HEK293T (cell line): ENCODE measurements at regions not wholly inside any gene's neighbourhood (a gene's known extent, or its start where the extent isn't known, plus 50 kb on each side); places are given as distances from the start of the nearest gene placed in this dataset.

ENCODE experiments used
- BHLHE40 ChIP-seq: fragments of 450-650 bp; IDR thresholded peaks from 2 replicates; pipeline ENCODE4 v1.6.1; 2016; ENCODE audit warnings: mild to moderate bottlenecking, moderate library complexity, borderline replicate concordance
- ELF4 ChIP-seq: fragments of 450-650 bp; IDR thresholded peaks from 2 replicates; pipeline ENCODE4 v1.6.1; 2017; ENCODE audit warnings: antibody characterized with exemption
- FOXA1 ChIP-seq: fragments of 450-650 bp; IDR thresholded peaks from 2 replicates; pipeline ENCODE4 v1.6.1; 2016; ENCODE audit warnings: mild to moderate bottlenecking
- FOXK2 ChIP-seq: fragments of 450-650 bp; IDR thresholded peaks from 2 replicates; pipeline ENCODE4 v1.6.1; 2016; ENCODE audit warnings: mild to moderate bottlenecking
- FOXM1 ChIP-seq: fragments of 450-650 bp; IDR thresholded peaks from 2 replicates; pipeline ENCODE4 v1.6.1; 2017; ENCODE audit warnings: mild to moderate bottlenecking, borderline replicate concordance
- L3MBTL2 ChIP-seq: fragments of 450-650 bp; conservative IDR thresholded peaks from 2 replicates; pipeline ENCODE4 v1.6.1; 2016; ENCODE audit warnings: mild to moderate bottlenecking
- NFRKB ChIP-seq: fragments of 450-650 bp; IDR thresholded peaks from 2 replicates; pipeline ENCODE4 v1.6.1; 2016; ENCODE audit warnings: mild to moderate bottlenecking, moderate library complexity
- PKNOX1 ChIP-seq: fragments of 450-650 bp; IDR thresholded peaks from 2 replicates; pipeline ENCODE4 v1.6.1; 2016
- SP1 ChIP-seq: fragments of 450-650 bp; IDR thresholded peaks from 2 replicates; pipeline ENCODE4 v1.6.1; 2017
- SUZ12 ChIP-seq: fragments of 450-650 bp; IDR thresholded peaks from 2 replicates; pipeline ENCODE4 v1.6.1; 2016; ENCODE audit warnings: mild to moderate bottlenecking
- TARDBP ChIP-seq: fragments of 450-650 bp; IDR thresholded peaks from 2 replicates; pipeline ENCODE4 v1.6.1; 2016
- ZNF384 ChIP-seq: fragments of 450-650 bp; IDR thresholded peaks from 2 replicates; pipeline ENCODE4 v1.6.1; 2016

- TF ChIP-seq ELF4 (no peak), SP1 (no peak), L3MBTL2 (no peak), BHLHE40 (no peak), ZNF384 (no peak), PKNOX1 (no peak), SUZ12 (no peak), FOXA1 (no peak), FOXK2 (no peak), FOXM1 (no peak), NFRKB (no peak), TARDBP (no peak)
Measured at GRCh38 chr3:99131876-99132275, 230.4 kb upstream of the DCBLD2 start.
